ENCODE measurements at regions not wholly inside any gene's neighbourhood (a gene's known extent, or its start where the extent isn't known, plus 50 kb on each side); places are given as distances from the start of the nearest gene placed in this dataset.

DNA sequence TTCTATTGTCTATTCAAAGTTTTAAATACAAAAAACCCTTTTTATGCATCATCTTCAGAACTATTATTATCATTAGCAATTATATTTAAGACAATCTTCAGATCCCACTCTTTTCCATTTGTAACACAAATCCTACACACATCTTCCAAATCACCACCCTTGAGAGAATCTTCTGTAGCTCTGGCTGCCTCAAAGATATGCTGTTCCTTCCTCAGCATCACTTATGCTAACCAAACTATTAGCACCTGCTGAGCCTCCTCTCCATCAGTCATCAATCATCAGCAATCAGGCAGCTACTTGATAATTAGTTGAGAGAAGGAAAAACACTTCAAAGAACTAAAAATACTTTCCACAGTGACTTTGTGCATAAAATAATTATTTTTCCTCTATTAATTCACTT is 1082.2 kb downstream of the C4orf33 start:
- intact Hi-C loops (cut with micrococcal nuclease): no loop called here
- TF ChIP-seq, protein P1, sequence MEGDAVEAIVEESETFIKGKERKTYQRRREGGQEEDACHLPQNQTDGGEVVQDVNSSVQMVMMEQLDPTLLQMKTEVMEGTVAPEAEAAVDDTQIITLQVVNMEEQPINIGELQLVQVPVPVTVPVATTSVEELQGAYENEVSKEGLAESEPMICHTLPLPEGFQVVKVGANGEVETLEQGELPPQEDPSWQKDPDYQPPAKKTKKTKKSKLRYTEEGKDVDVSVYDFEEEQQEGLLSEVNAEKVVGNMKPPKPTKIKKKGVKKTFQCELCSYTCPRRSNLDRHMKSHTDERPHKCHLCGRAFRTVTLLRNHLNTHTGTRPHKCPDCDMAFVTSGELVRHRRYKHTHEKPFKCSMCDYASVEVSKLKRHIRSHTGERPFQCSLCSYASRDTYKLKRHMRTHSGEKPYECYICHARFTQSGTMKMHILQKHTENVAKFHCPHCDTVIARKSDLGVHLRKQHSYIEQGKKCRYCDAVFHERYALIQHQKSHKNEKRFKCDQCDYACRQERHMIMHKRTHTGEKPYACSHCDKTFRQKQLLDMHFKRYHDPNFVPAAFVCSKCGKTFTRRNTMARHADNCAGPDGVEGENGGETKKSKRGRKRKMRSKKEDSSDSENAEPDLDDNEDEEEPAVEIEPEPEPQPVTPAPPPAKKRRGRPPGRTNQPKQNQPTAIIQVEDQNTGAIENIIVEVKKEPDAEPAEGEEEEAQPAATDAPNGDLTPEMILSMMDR (IDR thresholded peaks at IDR 0.05; ENCODE audit: borderline replicate concordance): no peak
- Histone ChIP-seq H3K27ac (replicated peaks) (no peak overlapping the region), H3K4me1 (no peaks in the 10 kb centered on the region), H3K4me3 (no peak overlapping the region), H3K36me3 (no peaks in the 10 kb centered on the region), H3K27me3 (ENCODE audit: low read depth) (no peaks in the 10 kb centered on the region), H3K9me3 (replicated peaks) (no peaks in the 10 kb centered on the region)
- no peak for DNase-seq

DNA sequence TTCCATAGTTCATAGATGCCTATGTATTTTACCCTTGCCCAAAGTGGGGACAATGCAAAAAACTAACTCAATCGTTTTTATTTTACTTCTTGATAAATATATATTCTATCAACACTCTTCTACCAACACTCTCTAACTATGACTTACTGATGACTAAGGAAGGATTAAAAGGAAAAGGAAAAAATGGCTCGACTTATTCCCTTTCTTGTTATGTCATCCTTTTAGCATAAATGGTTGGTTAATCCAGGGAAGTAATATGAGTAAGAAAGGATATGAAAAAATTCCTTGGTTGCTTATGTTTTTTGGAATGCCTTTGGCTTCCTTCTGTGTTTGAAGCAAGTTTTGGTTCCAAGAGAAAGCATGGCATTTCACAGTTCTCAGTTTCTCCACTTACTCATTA is 1087.1 kb downstream of the C4orf33 start:
- TF ChIP-seq, protein P1 (IDR thresholded peaks at IDR 0.05; ENCODE audit: borderline replicate concordance): no peak
- H3K27me3 ChIP-seq (ENCODE audit: low read depth): no peaks in the 10 kb centered on the region
- H3K36me3 ChIP-seq: no peaks in the 10 kb centered on the region
- H3K9me3 ChIP-seq (replicated peaks): no peaks in the 10 kb centered on the region
- H3K27ac ChIP-seq (replicated peaks): no peak overlapping the region
- no peak for DNase-seq
- intact Hi-C loops (cut with micrococcal nuclease): no loop called here
- no peak overlapping the region for H3K4me3 ChIP-seq
- no peaks in the 10 kb centered on the region for H3K4me1 ChIP-seq

DNA sequence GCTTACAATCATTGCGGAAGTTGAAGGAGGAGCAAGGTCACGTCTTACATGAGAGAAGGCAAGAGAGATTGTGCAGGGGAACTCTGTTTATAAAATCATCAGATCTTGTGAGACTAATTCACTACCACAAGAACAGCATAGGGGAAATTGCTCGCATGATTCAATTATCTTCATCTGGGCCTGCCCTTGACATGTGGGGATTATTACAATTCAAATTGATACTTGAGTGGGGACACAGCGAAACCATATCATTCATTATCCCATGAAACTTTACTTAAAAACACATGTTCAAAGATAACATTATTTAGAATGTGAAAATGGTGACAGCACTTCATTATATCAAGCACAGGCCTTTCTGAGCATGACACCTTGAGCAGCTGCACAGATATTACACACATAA is 1087.8 kb downstream of the C4orf33 start:
- no peaks in the 10 kb centered on the region for H3K9me3 ChIP-seq (replicated peaks)
- TF ChIP-seq, protein P1 (IDR thresholded peaks at IDR 0.05; ENCODE audit: borderline replicate concordance): no peak
- H3K36me3 ChIP-seq: no peaks in the 10 kb centered on the region
- no peaks in the 10 kb centered on the region for H3K4me1 ChIP-seq
- no peak overlapping the region for H3K27ac ChIP-seq (replicated peaks)
- H3K27me3 ChIP-seq (ENCODE audit: low read depth): no peaks in the 10 kb centered on the region
- intact Hi-C loops (cut with micrococcal nuclease): no loop called here
- no peak for DNase-seq
- H3K4me3 ChIP-seq: no peak overlapping the region

DNA sequence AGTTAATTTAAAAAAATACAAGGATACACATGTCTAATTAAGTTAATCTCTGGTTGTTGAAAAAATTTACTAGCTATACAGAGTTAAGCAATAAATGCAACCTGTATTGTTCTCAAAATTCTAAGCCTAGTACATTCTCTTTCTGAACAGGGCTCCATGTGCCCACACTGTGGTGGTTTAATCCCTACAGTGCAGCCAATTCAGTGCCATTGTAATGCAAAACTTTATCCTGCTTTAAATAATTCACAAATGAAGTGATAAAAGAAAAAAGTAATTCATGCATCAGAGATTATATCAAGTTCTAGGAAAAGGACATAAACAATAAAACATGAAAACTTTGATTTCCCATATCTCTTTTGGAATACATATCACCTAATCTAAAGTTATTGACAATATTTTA is 1089.2 kb downstream of the C4orf33 start:
- Histone ChIP-seq H3K9me3 (replicated peaks) (no peaks in the 10 kb centered on the region), H3K36me3 (no peaks in the 10 kb centered on the region), H3K4me3 (no peak overlapping the region), H3K27ac (replicated peaks) (no peak overlapping the region), H3K4me1 (no peaks in the 10 kb centered on the region), H3K27me3 (ENCODE audit: low read depth) (no peaks in the 10 kb centered on the region)
- intact Hi-C loops (cut with micrococcal nuclease): no loop called here
- DNase-seq: no peak
- TF ChIP-seq, protein P1 (IDR thresholded peaks at IDR 0.05; ENCODE audit: borderline replicate concordance): no peak

DNA sequence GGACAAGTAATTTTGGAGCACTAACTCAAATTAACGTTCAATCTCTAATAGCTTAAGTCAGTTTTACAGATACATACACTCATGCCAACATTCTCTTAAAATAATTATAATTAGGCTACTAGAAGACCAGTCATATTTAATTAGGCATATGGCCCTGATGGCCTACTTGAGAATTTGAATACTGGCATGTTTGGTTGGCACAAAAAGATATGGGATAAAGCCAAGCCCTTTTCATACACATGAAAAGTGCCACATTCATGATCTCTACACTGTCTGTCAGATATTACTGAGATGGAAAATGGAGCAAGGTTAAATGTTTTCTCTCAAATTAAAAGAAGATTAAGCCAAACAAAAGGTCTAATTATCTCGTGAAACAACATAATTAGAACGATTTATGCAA is 1091.0 kb downstream of the C4orf33 start:
- Histone ChIP-seq H3K27ac (replicated peaks) (no peak overlapping the region), H3K9me3 (replicated peaks) (no peaks in the 10 kb centered on the region), H3K4me1 (no peaks in the 10 kb centered on the region), H3K4me3 (no peak overlapping the region), H3K36me3 (no peaks in the 10 kb centered on the region), H3K27me3 (ENCODE audit: low read depth) (no peaks in the 10 kb centered on the region)
- DNase-seq: no peak
- TF ChIP-seq, protein P1 (IDR thresholded peaks at IDR 0.05; ENCODE audit: borderline replicate concordance): no peak
- intact Hi-C loops (cut with micrococcal nuclease): no loop called here

DNA sequence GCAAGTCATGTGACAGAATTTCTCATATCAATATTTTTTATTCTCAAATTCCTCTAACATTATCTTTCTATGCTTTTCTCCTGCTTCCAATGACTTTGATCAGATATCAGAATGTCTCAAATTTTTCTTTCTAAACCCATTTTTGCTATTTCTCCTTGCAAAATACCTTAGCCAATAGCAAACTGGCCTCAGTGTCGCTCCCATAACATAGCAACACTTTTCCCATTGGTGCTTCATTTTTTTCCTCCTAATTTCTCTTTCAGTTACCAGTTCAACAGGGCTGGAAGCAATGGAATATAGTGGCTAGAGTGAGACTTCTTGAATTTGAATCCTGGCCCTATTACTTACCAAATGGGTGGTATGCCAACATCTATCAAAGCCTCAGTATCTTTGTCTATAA is 1091.6 kb downstream of the C4orf33 start:
- Histone ChIP-seq H3K36me3 (no peaks in the 10 kb centered on the region), H3K9me3 (replicated peaks) (no peaks in the 10 kb centered on the region), H3K27me3 (ENCODE audit: low read depth) (no peaks in the 10 kb centered on the region), H3K4me3 (no peak overlapping the region), H3K4me1 (no peaks in the 10 kb centered on the region), H3K27ac (replicated peaks) (no peak overlapping the region)
- intact Hi-C loops (cut with micrococcal nuclease): no loop called here
- TF ChIP-seq, protein P1 (IDR thresholded peaks at IDR 0.05; ENCODE audit: borderline replicate concordance): no peak
- no peak for DNase-seq

All from left ventricle myocardium inferior (tissue), 1 donor.